Right ventricle myocardium inferior (tissue), 1 donor: ENCODE measurements at regions not wholly inside any gene's neighbourhood (a gene's known extent, or its start where the extent isn't known, plus 50 kb on each side); places are given as distances from the start of the nearest gene placed in this dataset.

Source experiments
- ATAC-seq: fragments of 200-7000 bp; cut with Tn5 transposase; one replicate; pipeline ENCODE4 v1.9.1; 2020; ENCODE audit warnings: mild to moderate bottlenecking, moderate library complexity
- DNase-seq: peaks from one replicate; pipeline ENCODE4 v3.0.0; 2021; ENCODE audit errors: missing footprints
- intact Hi-C: fragments of 100-400 bp; cut with DNase I; formaldehyde crosslinking; loops from one replicate; pipeline ENCODE4 v1.11.0; 2022
- donor health status: DM: no; HTN: yes; CAD: no; lungs with severe emphysema.

- intact Hi-C loops, result no loop called here
- peak; percentile 52 for ATAC-seq
- peak; percentile 3 for DNase-seq
Observed at GRCh38 chr2:120548627-120549608, 186.8 kb upstream of the GLI2 start.

GRCh38 chr2:120549841-120550240 is 185.8 kb upstream of the GLI2 start:
- ATAC-seq, result no peak
- intact Hi-C loops, result loop anchor here (5.0 kb wide), 1 partner anchor 127 kb away; no protein-coding TSS in a partner anchor
- peak; percentile 9 for DNase-seq

GRCh38 chr2:120550282-120550681 is 185.4 kb upstream of the GLI2 start:
- intact Hi-C loops, result loop anchor here (5.0 kb wide), 1 partner anchor 127 kb away; no protein-coding TSS in a partner anchor
- DNase-seq, result no peak
- no peak for ATAC-seq

- DNase-seq, result no peak
- intact Hi-C loops, result loop anchor here (5.0 kb wide), 1 partner anchor 126 kb away; no protein-coding TSS in a partner anchor
Observed at GRCh38 chr2:120550893-120551446, 184.7 kb upstream of the GLI2 start.

GRCh38 chr2:120551522-120551921 is 184.1 kb upstream of the GLI2 start:
- DNase-seq, result no peak
- ATAC-seq, result no peak
- intact Hi-C loops, result loop anchor here (5.0 kb wide), 1 partner anchor 126 kb away; no protein-coding TSS in a partner anchor

More at GRCh38 chr2:120550893-120551446, 184.7 kb upstream of the GLI2 start:
- no peak for ATAC-seq

GRCh38 chr2:120552079-120552478 is 183.6 kb upstream of the GLI2 start:
- intact Hi-C loops, result loop anchor here (2.0 to 5.0 kb wide), 2 partner anchors 47 to 125 kb away; no protein-coding TSS in a partner anchor
- peak; percentile 53 for DNase-seq
- ATAC-seq, result no peak

GRCh38 chr2:120552800-120553481 is 182.7 kb upstream of the GLI2 start:
- intact Hi-C loops, result loop anchor here (1.0 to 5.0 kb wide), 4 partner anchors 13 to 210 kb away; no protein-coding TSS in a partner anchor
- ATAC-seq (peak; percentile 89), DNase-seq (peak; percentile 91)

GRCh38 chr2:120554625-120555032 is 181.0 kb upstream of the GLI2 start:
- no peak for DNase-seq
- intact Hi-C loops, result loop anchor here (5.0 kb wide), 1 partner anchor 123 kb away; no protein-coding TSS in a partner anchor
- no peak for ATAC-seq

GRCh38 chr2:120555092-120555491 is 180.6 kb upstream of the GLI2 start:
- DNase-seq (peak; percentile 21), ATAC-seq (no peak)
- intact Hi-C loops, result no loop called here

- intact Hi-C loops, result no loop called here
- no peak for DNase-seq
- no peak for ATAC-seq
Observed at GRCh38 chr2:120556911-120557310, 178.8 kb upstream of the GLI2 start.

- no peak for ATAC-seq
- no peak for DNase-seq
- intact Hi-C loops, result no loop called here
Observed at GRCh38 chr2:120558847-120559246, 176.8 kb upstream of the GLI2 start.

- intact Hi-C loops, result no loop called here
- DNase-seq, result no peak
- ATAC-seq, result no peak
Observed at GRCh38 chr2:120559401-120559800, 176.3 kb upstream of the GLI2 start.

- intact Hi-C loops, result no loop called here
- DNase-seq, result no peak
- ATAC-seq, result no peak
Observed at GRCh38 chr2:120560330-120560729, 175.3 kb upstream of the GLI2 start.

- DNase-seq (peak; percentile 44), ATAC-seq (no peak)
- intact Hi-C loops, result no loop called here
Observed at GRCh38 chr2:120561379-120562035, 174.2 kb upstream of the GLI2 start.

- no peak for ATAC-seq
- peak; percentile 18 for DNase-seq
- intact Hi-C loops, result no loop called here
Observed at GRCh38 chr2:120562218-120563005, 173.3 kb upstream of the GLI2 start.

GRCh38 chr2:120563616-120564015 is 172.1 kb upstream of the GLI2 start:
- ATAC-seq (no peak), DNase-seq (no peak)
- intact Hi-C loops, result no loop called here

GRCh38 chr2:120564213-120565094 is 171.2 kb upstream of the GLI2 start:
- intact Hi-C loops, result loop anchor here (5.0 kb wide), 2 partner anchors 88 to 222 kb away; no protein-coding TSS in a partner anchor
- no peak for ATAC-seq

More at GRCh38 chr2:120564213-120565094, 171.2 kb upstream of the GLI2 start:
- DNase-seq, result peak; percentile 48
